BLaER1 treated with 17β-estradiol and CSF1 and Interleukin-3, amounts not matched to agents 10 nM and 100 nM (cell line): ENCODE measurements at regions not wholly inside any gene's neighbourhood (a gene's known extent, or its start where the extent isn't known, plus 50 kb on each side); places are given as distances from the start of the nearest gene placed in this dataset.

Source experiments
- H3K27ac ChIP-seq, 11 experiments: shearing (Covaris generic); formaldehyde crosslinking; 2 replicates each; pipeline ENCODE4 v1.8.1; 2022
- H3K27me3 ChIP-seq, 11 experiments: shearing (Covaris generic); formaldehyde crosslinking; 2 replicates each; pipeline ENCODE4 v1.8.1; 2022
- H3K36me3 ChIP-seq, 11 experiments: shearing (Covaris generic); formaldehyde crosslinking; 2 replicates each; pipeline ENCODE4 v1.8.1; 2022
- H3K4me1 ChIP-seq, 10 experiments: shearing (Covaris generic); formaldehyde crosslinking; 2 replicates each; pipeline ENCODE4 v1.8.1; 2022
- H3K4me2 ChIP-seq, 11 experiments: shearing (Covaris generic); formaldehyde crosslinking; 2 replicates each; pipeline ENCODE4 v1.8.1; 2022
- H3K4me3 ChIP-seq, 10 experiments: shearing (Covaris generic); formaldehyde crosslinking; 2 replicates each; pipeline ENCODE4 v1.8.1; 2022
- H3K9ac ChIP-seq, 11 experiments: shearing (Covaris generic); formaldehyde crosslinking; 2 replicates each; pipeline ENCODE4 v1.8.1; 2022
- H3K9me3 ChIP-seq, 11 experiments: shearing (Covaris generic); formaldehyde crosslinking; replicated peaks in 1 of 11; 2 replicates each; pipeline ENCODE4 v1.8.1; 2022
- H4K20me1 ChIP-seq, 11 experiments: shearing (Covaris generic); formaldehyde crosslinking; 2 replicates each; pipeline ENCODE4 v1.8.1; 2022
- Cebpa-rat ChIP-seq, 11 experiments: shearing (Covaris generic); IDR thresholded peaks; 2 replicates each; pipeline ENCODE4 v1.8.1; 2022

GRCh38 chr1:61539720-61540462 is 185.1 kb downstream of the TM2D1 start:
- no peaks in the 10 kb centered on the region for H3K27me3 ChIP-seq
- no peak overlapping the region for H3K4me3 ChIP-seq
- no peak overlapping the region for H3K4me2 ChIP-seq
- peaks cover 0 to 10% (median 0%) of the 10 kb centered on the region in 10 experiments; a peak in 2 of 20 replicates for H3K4me1 ChIP-seq
- TF ChIP-seq Cebpa-rat (IDR thresholded peaks at IDR 0.05): no peak
- no peaks in the 10 kb centered on the region; a peak in 1 of 22 replicates for H4K20me1 ChIP-seq
- H3K9ac ChIP-seq: no peak overlapping the region
- H3K9me3 ChIP-seq: peaks cover 0 to 4% (median 0%) of the 10 kb centered on the region in 11 experiments; a peak in 2 of 22 replicates
- no peak overlapping the region for H3K27ac ChIP-seq
- no peaks in the 10 kb centered on the region for H3K36me3 ChIP-seq

GRCh38 chr1:61538228-61538627 is 186.7 kb downstream of the TM2D1 start:
- H4K20me1 ChIP-seq: no peaks in the 10 kb centered on the region; a peak in 1 of 22 replicates
- H3K36me3 ChIP-seq: no peaks in the 10 kb centered on the region
- no peak overlapping the region for H3K9ac ChIP-seq
- H3K27me3 ChIP-seq: no peaks in the 10 kb centered on the region
- TF ChIP-seq Cebpa-rat (IDR thresholded peaks at IDR 0.05): no peak
- no peak overlapping the region for H3K27ac ChIP-seq
- no peak overlapping the region for H3K4me3 ChIP-seq
- peaks cover 0 to 3% (median 0%) of the 10 kb centered on the region in 11 experiments; a peak in 2 of 22 replicates for H3K9me3 ChIP-seq
- H3K4me2 ChIP-seq: no peak overlapping the region
- peaks cover 0 to 10% (median 0%) of the 10 kb centered on the region in 10 experiments; a peak in 2 of 20 replicates for H3K4me1 ChIP-seq

- no peak overlapping the region for H3K4me3 ChIP-seq
- peaks cover 0 to 3% (median 0%) of the 10 kb centered on the region in 11 experiments; a peak in 2 of 22 replicates for H3K9me3 ChIP-seq
- no peaks in the 10 kb centered on the region; a peak in 1 of 22 replicates for H4K20me1 ChIP-seq
- TF ChIP-seq Cebpa-rat (IDR thresholded peaks at IDR 0.05): no peak
- no peaks in the 10 kb centered on the region for H3K27me3 ChIP-seq
- H3K36me3 ChIP-seq: no peaks in the 10 kb centered on the region
- H3K9ac ChIP-seq: no peak overlapping the region
- H3K27ac ChIP-seq: no peak overlapping the region
- H3K4me2 ChIP-seq: 0 out of 22 replicates have a peak overlapping the region, but pooled peaks of 1 of the 11 experiments have one; percentile 14
- H3K4me1 ChIP-seq: peaks cover 0 to 10% (median 0%) of the 10 kb centered on the region in 10 experiments; a peak in 2 of 20 replicates
Observed at GRCh38 chr1:61536174-61537108, 188.5 kb downstream of the TM2D1 start.

- Histone ChIP-seq H3K4me1 (peaks cover 0 to 10% (median 0%) of the 10 kb centered on the region in 10 experiments; a peak in 2 of 20 replicates), H3K36me3 (no peaks in the 10 kb centered on the region), H3K27me3 (no peaks in the 10 kb centered on the region), H3K27ac (no peak overlapping the region), H4K20me1 (no peaks in the 10 kb centered on the region; a peak in 1 of 22 replicates), H3K4me3 (no peak overlapping the region), H3K4me2 (no peak overlapping the region), H3K9ac (no peak overlapping the region), H3K9me3 (peaks cover 0 to 3% (median 0%) of the 10 kb centered on the region in 11 experiments; a peak in 2 of 22 replicates)
- no peak for TF ChIP-seq Cebpa-rat (IDR thresholded peaks at IDR 0.05)
Observed at GRCh38 chr1:61534847-61535246, 190.1 kb downstream of the TM2D1 start.

GRCh38 chr1:61533546-61533945 is 191.4 kb downstream of the TM2D1 start:
- Histone ChIP-seq H4K20me1 (no peaks in the 10 kb centered on the region), H3K4me3 (no peak overlapping the region), H3K27ac (no peak overlapping the region), H3K9ac (no peak overlapping the region), H3K4me2 (no peak overlapping the region), H3K36me3 (no peaks in the 10 kb centered on the region), H3K9me3 (peaks cover 0 to 3% (median 0%) of the 10 kb centered on the region in 11 experiments; a peak in 2 of 22 replicates), H3K4me1 (peaks cover 0 to 10% (median 0%) of the 10 kb centered on the region in 10 experiments; a peak in 2 of 20 replicates), H3K27me3 (no peaks in the 10 kb centered on the region)
- TF ChIP-seq Cebpa-rat (IDR thresholded peaks at IDR 0.05): no peak

GRCh38 chr1:61531716-61532115 is 193.2 kb downstream of the TM2D1 start:
- H3K9me3 ChIP-seq: no peaks in the 10 kb centered on the region
- no peak overlapping the region for H3K4me3 ChIP-seq
- H3K27me3 ChIP-seq: no peaks in the 10 kb centered on the region
- H3K4me1 ChIP-seq: peaks cover 0 to 10% (median 0%) of the 10 kb centered on the region in 10 experiments; a peak in 3 of 20 replicates
- no peak for TF ChIP-seq Cebpa-rat (IDR thresholded peaks at IDR 0.05)
- no peak overlapping the region for H3K4me2 ChIP-seq
- H3K27ac ChIP-seq: no peak overlapping the region
- no peak overlapping the region for H3K9ac ChIP-seq
- no peaks in the 10 kb centered on the region for H4K20me1 ChIP-seq
- H3K36me3 ChIP-seq: no peaks in the 10 kb centered on the region

- Histone ChIP-seq H3K27ac (no peak overlapping the region), H3K4me1 (peaks cover 0 to 14% (median 0%) of the 10 kb centered on the region in 10 experiments; a peak in 3 of 20 replicates), H3K27me3 (no peaks in the 10 kb centered on the region), H3K4me3 (no peak overlapping the region), H3K9ac (no peak overlapping the region), H4K20me1 (no peaks in the 10 kb centered on the region), H3K36me3 (no peaks in the 10 kb centered on the region), H3K9me3 (no peaks in the 10 kb centered on the region), H3K4me2 (no peak overlapping the region)
- no peak for TF ChIP-seq Cebpa-rat (IDR thresholded peaks at IDR 0.05)
Observed at GRCh38 chr1:61523893-61524605, 200.9 kb downstream of the TM2D1 start.

- no peak overlapping the region for H3K9ac ChIP-seq
- H3K9me3 ChIP-seq: no peaks in the 10 kb centered on the region
- H3K4me1 ChIP-seq: peaks cover 0 to 14% (median 0%) of the 10 kb centered on the region in 10 experiments; a peak in 3 of 20 replicates
- no peak overlapping the region for H3K4me3 ChIP-seq
- no peaks in the 10 kb centered on the region for H3K27me3 ChIP-seq
- no peak for TF ChIP-seq Cebpa-rat (IDR thresholded peaks at IDR 0.05)
- no peaks in the 10 kb centered on the region for H4K20me1 ChIP-seq
- H3K4me2 ChIP-seq: no peak overlapping the region
- no peaks in the 10 kb centered on the region for H3K36me3 ChIP-seq
- no peak overlapping the region for H3K27ac ChIP-seq
Observed at GRCh38 chr1:61523229-61523628, 201.7 kb downstream of the TM2D1 start.
